Caco-2 (cell line): ENCODE measurements at regions not wholly inside any gene's neighbourhood (a gene's known extent, or its start where the extent isn't known, plus 50 kb on each side); places are given as distances from the start of the nearest gene placed in this dataset.

ENCODE experiments used
- BruUV-seq: library from RNA; stranded (reverse); fragments of 400-500 nt; replicated peaks from 2 replicates; lab custom pipeline; 2021; lab: Mats Ljungman, UMichigan
- CTCF ChIA-PET: fragments of 300-600 bp; sonication (Branson Sonifier 250); formaldehyde crosslinking; loops from one replicate; lab custom pipeline; 2022; ENCODE audit warnings: antibody characterized with exemption; lab: Charles Lee
- POLR2A ChIA-PET: fragments of 300-600 bp; sonication (Branson Sonifier 250); formaldehyde crosslinking; loops from one replicate; lab custom pipeline; 2022; ENCODE audit warnings: antibody characterized with exemption; lab: Charles Lee
- DNase-seq, 2 experiments: peaks; one replicate each; pipeline versions ENCODE4 v3.0.0 to v3.0.0-alpha.2; 2020 to 2022
- H3K27me3 ChIP-seq: replicated peaks from 2 replicates; pipeline ENCODE4 v1.6.0; 2011; ENCODE audit warnings: low read length; ENCODE audit not compliant: control insufficient read depth, insufficient read depth
- H3K36me3 ChIP-seq: 2 replicates; pipeline ENCODE4 v1.5.1; 2011; ENCODE audit warnings: low read length; ENCODE audit not compliant: control insufficient read depth, insufficient read depth
- H3K4me1 ChIP-seq: fragments of 250-450 bp; sonication (Bioruptor Pico); 2 replicates; pipeline ENCODE4 v1.5.1; 2020; ENCODE audit warnings: mild to moderate bottlenecking
- H3K4me3 ChIP-seq: 2 replicates; pipeline ENCODE4 v1.5.1; 2011; ENCODE audit warnings: low read depth, mild to moderate bottlenecking, control low read depth, low read length
- H3K9me3 ChIP-seq: fragments of 250-450 bp; sonication (Bioruptor Pico); 2 replicates; pipeline ENCODE4 v1.5.1; 2020; ENCODE audit warnings: mild to moderate bottlenecking, moderate library complexity
- H3K27ac Mint-ChIP-seq: one replicate; pipeline ENCODE4 v1.8.0; 2022; ENCODE audit warnings: mixed read lengths; ENCODE audit not compliant: unreplicated experiment
- H3K27me3 Mint-ChIP-seq: one replicate; pipeline ENCODE4 v1.8.0; 2022; ENCODE audit warnings: mixed read lengths; ENCODE audit not compliant: insufficient read depth, unreplicated experiment
- H3K36me3 Mint-ChIP-seq: one replicate; pipeline ENCODE4 v1.8.0; 2022; ENCODE audit warnings: mild to moderate bottlenecking, mixed read lengths; ENCODE audit not compliant: insufficient read depth, unreplicated experiment
- H3K4me1 Mint-ChIP-seq: one replicate; pipeline ENCODE4 v1.8.0; 2022; ENCODE audit warnings: low read depth, mixed read lengths; ENCODE audit not compliant: unreplicated experiment
- H3K4me3 Mint-ChIP-seq: one replicate; pipeline ENCODE4 v1.8.0; 2022; ENCODE audit warnings: mild to moderate bottlenecking, moderate library complexity, mixed read lengths; ENCODE audit not compliant: unreplicated experiment
- H3K9me3 Mint-ChIP-seq: one replicate; pipeline ENCODE4 v1.8.0; 2022; ENCODE audit warnings: mixed read lengths; ENCODE audit not compliant: unreplicated experiment
- CTCF ChIP-seq, 2 experiments: fragments of 200-600 bp in 1 of 2; IDR thresholded peaks; 1 replicate in 1 of 2; 2 replicates in 1 of 2; pipeline versions ENCODE4 v1.5.1 to v1.8.0; 2011 to 2022; ENCODE audit warnings: antibody characterized with exemption in 1 of 2, control low read depth in 1 of 2, inconsistent platforms in 1 of 2, low read depth in 1 of 2, low read length in 1 of 2, mild to moderate bottlenecking in 1 of 2, moderate library complexity in 1 of 2; ENCODE audit not compliant: insufficient read depth in 1 of 2, severe bottlenecking in 1 of 2, unreplicated experiment in 1 of 2
- intact Hi-C: fragments of 100-400 bp; cut with micrococcal nuclease; formaldehyde crosslinking; loops from one replicate; pipeline ENCODE4 v1.10.0; 2022; ENCODE audit not compliant: unreplicated experiment

DNA sequence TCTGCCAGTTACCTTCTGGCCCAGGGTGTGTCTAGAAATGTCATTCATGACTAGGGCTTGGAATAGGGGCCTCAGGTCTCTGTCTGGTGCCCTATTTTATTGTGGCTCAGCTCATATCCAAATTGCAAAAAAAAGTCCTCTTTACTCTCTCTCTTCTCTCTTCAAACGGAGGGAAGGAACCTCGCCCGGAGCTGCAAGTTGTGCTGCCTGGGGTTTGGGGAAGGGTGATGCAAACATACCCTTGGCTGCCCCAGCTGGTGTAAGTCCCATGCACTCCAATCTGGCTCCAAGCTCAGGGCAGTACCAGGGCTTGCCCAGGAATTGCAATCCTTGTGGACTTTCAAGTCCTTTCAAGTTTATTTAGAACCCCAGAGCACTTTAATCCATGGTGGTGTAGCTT is 549.6 kb downstream of the PCDH17 start:
- Histone ChIP-seq H3K4me1 (no peaks in the 10 kb centered on the region), H3K36me3 (no peaks in the 10 kb centered on the region), H3K9me3 (no peaks in the 10 kb centered on the region; the same call in 1 of the 2 replicates), H3K27me3 (no peaks in the 10 kb centered on the region), H3K4me3 (no peak overlapping the region)
- POLR2A ChIA-PET, result no interaction called here
- no peak for TF ChIP-seq CTCF (IDR thresholded peaks at IDR 0.05; ENCODE audit: insufficient read depth in 1 of 2, low read depth in 1 of 2, low read length in 1 of 2, severe bottlenecking in 1 of 2, unreplicated experiment in 1 of 2)
- Mint-ChIP-seq H3K4me3 (no peak overlapping the region), H3K9me3 (no peaks in the 10 kb centered on the region), H3K27me3 (peaks cover 4% of the 10 kb centered on the region), H3K4me1 (no peaks in the 10 kb centered on the region), H3K27ac (no peak overlapping the region), H3K36me3 (no peaks in the 10 kb centered on the region)
- BruUV-seq, result no TSS peak
- DNase-seq, result no peak
- CTCF ChIA-PET, result no interaction called here
- intact Hi-C loops, result no loop called here

- no peaks in the 10 kb centered on the region; the same call in 1 of the 2 replicates for H3K27me3 ChIP-seq
- Mint-ChIP-seq H3K4me3 (no peak overlapping the region), H3K27ac (no peak overlapping the region), H3K36me3 (no peaks in the 10 kb centered on the region), H3K4me1 (no peaks in the 10 kb centered on the region), H3K9me3 (no peaks in the 10 kb centered on the region), H3K27me3 (no peaks in the 10 kb centered on the region)
- CTCF ChIA-PET, result no interaction called here
- no peak for DNase-seq
- H3K4me1 ChIP-seq, result no peaks in the 10 kb centered on the region
- POLR2A ChIA-PET, result no interaction called here
- no peak overlapping the region for H3K4me3 ChIP-seq
- TF ChIP-seq CTCF (IDR thresholded peaks at IDR 0.05; ENCODE audit: insufficient read depth in 1 of 2, low read depth in 1 of 2, low read length in 1 of 2, severe bottlenecking in 1 of 2, unreplicated experiment in 1 of 2), result no peak
- H3K9me3 ChIP-seq, result no peaks in the 10 kb centered on the region
- intact Hi-C loops, result no loop called here
- no TSS peak for BruUV-seq
- H3K36me3 ChIP-seq, result no peaks in the 10 kb centered on the region
Measured at GRCh38 chr13:58187881-58188280, 556.3 kb downstream of the PCDH17 start.

- Mint-ChIP-seq H3K27ac (no peak overlapping the region), H3K4me3 (no peak overlapping the region), H3K36me3 (no peaks in the 10 kb centered on the region), H3K4me1 (no peaks in the 10 kb centered on the region), H3K27me3 (no peaks in the 10 kb centered on the region), H3K9me3 (no peaks in the 10 kb centered on the region)
- intact Hi-C loops, result no loop called here
- ChIA-PET POLR2A (no interaction called here), CTCF (no interaction called here)
- Histone ChIP-seq H3K36me3 (no peaks in the 10 kb centered on the region), H3K4me1 (no peaks in the 10 kb centered on the region), H3K9me3 (no peaks in the 10 kb centered on the region), H3K4me3 (no peak overlapping the region), H3K27me3 (no peaks in the 10 kb centered on the region; the same call in 1 of the 2 replicates)
- no peak for DNase-seq
- BruUV-seq, result no TSS peak
- no peak for TF ChIP-seq CTCF (IDR thresholded peaks at IDR 0.05; ENCODE audit: insufficient read depth in 1 of 2, low read depth in 1 of 2, low read length in 1 of 2, severe bottlenecking in 1 of 2, unreplicated experiment in 1 of 2)
Measured at GRCh38 chr13:58190577-58190976, 559.0 kb downstream of the PCDH17 start.
